GM12875 (cell line): ENCODE measurements at regions not wholly inside any gene's neighbourhood (a gene's known extent, or its start where the extent isn't known, plus 50 kb on each side); places are given as distances from the start of the nearest gene placed in this dataset.
"Not testable (repeated sequence)": the region's sequence is repeated elsewhere in the genome, so short reads cannot be mapped to it uniquely, and the experiment has no call there.

Experiments used
- H3K4me3 ChIP-seq: one replicate; pipeline ENCODE4 v1.5.1; 2011; ENCODE audit warnings: low read depth, low read length, control low read depth
- TF ChIP-seq, protein P1 (sequence below): IDR thresholded peaks from 2 replicates; pipeline ENCODE4 v1.5.1; 2011; ENCODE audit warnings: low read depth, mild to moderate bottlenecking, control low read depth, inconsistent platforms, low read length, moderate library complexity, borderline replicate concordance; ENCODE audit not compliant: insufficient read depth

DNA sequence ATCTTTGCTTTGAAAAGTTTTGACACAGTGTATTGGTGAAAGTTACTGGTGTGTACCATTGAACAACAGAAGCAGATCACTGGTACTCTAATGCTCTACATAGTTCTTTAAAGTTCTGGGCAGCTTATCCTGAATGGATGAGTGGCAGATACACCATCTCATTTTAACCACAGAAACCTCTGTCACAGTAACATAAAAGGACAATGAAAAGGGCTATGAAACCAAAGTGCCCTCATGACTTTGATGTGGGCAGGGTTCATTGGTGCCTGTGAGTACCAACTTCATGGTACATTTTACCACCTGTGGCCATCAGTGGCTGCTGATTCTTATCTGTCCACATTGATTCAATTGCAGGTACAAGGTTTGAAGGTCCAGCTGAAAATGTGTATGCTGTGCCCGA is 285.7 kb upstream of the PREP start:
- H3K4me3 ChIP-seq, result no peak overlapping the region
- TF ChIP-seq, protein P1, sequence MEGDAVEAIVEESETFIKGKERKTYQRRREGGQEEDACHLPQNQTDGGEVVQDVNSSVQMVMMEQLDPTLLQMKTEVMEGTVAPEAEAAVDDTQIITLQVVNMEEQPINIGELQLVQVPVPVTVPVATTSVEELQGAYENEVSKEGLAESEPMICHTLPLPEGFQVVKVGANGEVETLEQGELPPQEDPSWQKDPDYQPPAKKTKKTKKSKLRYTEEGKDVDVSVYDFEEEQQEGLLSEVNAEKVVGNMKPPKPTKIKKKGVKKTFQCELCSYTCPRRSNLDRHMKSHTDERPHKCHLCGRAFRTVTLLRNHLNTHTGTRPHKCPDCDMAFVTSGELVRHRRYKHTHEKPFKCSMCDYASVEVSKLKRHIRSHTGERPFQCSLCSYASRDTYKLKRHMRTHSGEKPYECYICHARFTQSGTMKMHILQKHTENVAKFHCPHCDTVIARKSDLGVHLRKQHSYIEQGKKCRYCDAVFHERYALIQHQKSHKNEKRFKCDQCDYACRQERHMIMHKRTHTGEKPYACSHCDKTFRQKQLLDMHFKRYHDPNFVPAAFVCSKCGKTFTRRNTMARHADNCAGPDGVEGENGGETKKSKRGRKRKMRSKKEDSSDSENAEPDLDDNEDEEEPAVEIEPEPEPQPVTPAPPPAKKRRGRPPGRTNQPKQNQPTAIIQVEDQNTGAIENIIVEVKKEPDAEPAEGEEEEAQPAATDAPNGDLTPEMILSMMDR, result no peak

DNA sequence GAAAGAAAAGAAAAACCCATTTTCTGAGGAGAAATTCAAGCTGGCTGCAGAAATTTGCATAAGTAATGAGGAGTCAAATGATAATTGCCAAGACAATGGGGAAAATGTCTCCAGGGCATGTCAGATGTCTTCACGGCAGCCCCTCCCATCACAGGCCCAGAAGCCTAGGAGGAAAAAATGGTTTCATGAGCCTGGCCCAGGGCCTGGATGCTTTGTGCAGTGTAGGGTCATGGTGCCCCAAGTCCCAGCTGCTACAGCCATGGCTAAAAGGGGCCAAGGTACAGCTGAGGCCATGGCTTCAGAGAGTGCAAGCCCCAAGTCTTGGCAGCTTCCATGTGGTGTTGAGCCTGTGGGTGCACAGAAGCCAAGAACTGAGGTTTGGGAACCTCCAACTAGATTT is 283.9 kb upstream of the PREP start:
- not testable (repeated sequence) for H3K4me3 ChIP-seq

DNA sequence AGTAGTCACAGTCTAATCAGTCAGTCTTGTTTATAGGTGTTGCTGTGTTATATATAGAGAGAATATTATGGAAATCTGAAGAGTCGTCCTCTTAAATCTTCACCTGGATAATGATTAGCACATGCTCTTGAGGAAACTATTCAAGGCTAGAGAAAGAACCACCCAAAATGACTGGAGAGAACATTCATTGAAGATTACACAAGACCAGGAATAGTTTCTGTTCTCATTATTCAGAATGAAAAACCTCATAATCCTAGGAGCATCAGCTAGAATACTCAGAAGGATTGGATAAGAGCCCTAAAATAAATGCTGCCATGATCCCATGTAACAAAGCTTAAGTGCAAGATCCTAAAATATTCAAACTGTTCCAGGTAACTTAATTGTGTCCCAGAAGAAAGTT is 278.2 kb upstream of the PREP start:
- TF ChIP-seq, protein P1, result no peak
- no peak overlapping the region for H3K4me3 ChIP-seq

DNA sequence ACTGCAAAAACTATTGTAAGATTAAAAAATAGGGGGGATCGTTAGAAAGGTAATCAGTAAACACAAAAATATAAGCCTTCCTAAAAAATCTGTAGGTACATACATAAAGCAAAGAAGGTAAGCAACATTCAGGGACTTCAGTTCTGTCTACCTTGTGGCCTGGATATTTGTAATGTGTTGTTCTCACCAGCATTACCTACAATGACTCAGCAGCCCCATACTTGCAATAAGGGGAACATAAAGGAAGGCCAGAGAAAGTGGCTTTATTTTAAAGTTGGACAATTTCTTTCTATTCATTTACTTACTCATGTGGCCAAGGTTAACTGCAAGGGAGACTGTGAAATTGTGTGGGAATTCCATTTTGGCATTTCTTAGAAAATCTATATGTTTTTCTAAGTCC is 277.2 kb upstream of the PREP start:
- no peak overlapping the region for H3K4me3 ChIP-seq
- TF ChIP-seq, protein P1, result no peak

DNA sequence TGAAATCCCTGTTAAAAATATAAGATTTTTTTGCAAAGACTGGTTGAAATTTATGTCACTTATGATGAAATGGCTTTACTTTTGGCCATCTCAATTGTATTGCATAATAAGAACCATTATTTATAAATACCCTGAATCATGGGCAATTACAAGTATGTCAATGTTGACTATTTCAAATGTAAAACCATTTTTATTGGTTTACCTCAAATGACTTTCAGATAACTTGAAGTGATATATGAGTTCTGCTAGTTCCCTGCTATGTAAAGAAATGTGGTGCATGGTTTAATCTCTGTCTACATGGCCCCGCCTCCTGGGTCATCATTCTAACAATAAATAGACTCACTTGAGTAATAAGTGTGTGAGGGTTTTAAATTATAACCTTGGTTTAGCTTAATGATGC is 275.6 kb upstream of the PREP start:
- TF ChIP-seq, protein P1, result no peak
- H3K4me3 ChIP-seq, result no peak overlapping the region

DNA sequence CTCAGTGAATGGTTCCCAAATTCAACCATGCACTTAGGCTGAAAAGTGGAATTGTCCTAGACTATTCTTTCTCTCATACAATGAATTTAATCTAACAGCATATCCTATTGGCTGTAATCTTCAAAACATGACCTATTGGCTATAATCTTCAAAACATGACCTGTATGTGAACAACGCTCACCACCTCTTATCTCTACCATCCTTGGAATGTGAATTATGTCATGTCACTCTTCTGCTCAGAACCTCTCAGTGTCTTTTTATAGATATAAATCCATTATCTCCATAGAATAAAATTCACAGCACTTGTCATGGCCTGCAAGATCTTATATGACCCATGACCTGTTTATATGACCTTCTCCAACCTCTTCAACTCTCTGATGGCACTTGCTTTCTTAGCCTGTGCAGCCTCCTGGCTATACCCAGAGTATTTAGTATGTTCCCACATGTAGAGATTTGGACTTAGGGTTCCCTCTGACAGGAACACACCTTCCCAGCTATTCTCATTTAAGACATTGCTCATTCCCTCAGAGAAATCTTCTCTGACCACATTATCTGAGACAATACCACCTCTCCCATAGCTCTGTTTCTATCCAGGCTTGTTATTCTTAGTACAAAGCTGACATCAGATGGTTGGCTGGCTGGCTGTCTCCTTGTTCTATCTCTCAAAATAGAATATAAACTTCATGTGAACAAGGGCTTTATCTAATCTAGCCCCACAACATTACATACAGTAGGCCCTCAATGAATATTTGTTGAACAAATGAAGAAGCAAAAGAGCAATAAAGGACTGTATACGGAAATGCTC is 275.0 kb upstream of the PREP start:
- TF ChIP-seq, protein P1, result no peak
- no peak overlapping the region for H3K4me3 ChIP-seq

DNA sequence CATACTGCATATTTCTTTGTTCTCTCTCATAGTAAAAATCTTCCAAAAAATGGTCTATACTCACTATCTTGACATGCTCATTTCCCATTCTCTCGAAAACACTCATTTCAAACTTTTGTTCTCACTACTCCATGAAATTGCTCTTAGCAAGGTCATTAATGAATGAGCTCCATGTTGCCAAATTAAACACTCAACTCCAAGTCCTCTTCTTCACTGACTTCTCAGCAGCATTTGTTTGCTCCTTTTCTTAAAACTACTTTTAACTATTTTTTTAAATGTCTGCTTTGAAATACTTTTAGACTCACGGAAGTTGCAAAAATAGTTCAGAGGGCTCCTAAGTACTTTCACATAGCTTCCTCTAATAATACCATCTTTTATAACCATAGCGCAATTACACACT is 274.0 kb upstream of the PREP start:
- H3K4me3 ChIP-seq, result no peak overlapping the region
- TF ChIP-seq, protein P1, result no peak

DNA sequence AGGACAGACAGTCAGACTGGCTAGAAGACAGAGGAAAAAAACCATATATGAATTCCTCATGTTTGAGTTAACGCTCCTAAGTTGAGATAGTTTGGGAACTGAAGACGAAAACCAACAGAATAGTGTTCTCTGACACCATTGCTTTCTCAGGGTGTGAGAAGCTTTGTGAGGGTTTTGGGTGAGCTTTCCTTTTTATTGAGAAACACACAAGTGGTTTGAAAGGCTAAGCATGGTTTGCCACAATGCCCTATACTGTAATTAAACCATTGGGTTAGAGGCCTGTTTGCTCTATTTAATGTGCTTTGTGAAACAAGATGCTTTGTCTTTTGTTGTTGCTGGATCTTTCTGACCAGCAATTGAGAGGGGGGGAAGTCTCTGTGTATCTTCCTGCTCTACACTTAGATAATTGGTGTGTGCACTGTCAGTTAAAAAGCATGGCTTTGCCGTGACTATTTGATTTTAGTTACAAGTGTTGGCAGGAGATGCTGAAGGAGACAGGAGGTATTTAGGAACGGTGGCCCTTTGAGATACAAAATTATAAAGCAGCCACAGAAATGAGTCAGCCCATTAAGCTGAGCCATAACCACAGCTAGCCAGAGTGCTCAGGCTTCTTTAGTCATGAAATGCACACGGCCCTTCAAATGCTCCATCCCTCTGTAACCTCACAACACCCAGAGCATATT is 273.0 kb upstream of the PREP start:
- H3K4me3 ChIP-seq, result no peak overlapping the region
- TF ChIP-seq, protein P1, result no peak

DNA sequence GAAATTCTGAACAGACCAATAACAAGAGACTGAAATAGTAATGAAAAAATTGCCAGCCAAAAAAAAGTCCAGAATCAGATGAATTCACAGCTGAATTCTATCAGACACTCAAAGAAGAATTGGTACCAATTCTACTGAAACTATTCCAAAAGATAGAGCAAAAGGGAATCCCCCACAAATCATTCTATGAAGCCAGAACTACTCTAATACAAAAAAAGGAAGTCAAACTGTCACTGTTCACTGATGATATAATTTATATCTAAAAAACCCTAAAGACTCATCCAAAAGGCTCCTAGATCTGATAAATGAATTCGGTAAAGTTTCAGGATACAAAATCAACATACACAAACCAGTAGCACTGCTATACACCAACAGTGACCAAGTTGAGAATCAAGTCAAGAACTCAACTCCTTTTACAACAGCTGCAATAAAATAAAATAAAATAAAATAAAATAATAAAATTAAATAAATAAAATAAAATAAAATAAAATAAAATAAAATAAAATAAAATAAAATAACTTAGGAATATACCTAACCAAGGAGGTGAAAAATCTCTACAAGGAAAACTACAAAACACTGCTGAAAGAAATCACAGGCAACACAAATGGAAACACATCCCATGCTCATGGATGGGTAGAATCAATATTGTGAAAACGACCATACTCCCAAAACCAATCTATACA is 270.1 kb upstream of the PREP start:
- not testable (repeated sequence) for H3K4me3 ChIP-seq
